Kidney capillary endothelial cell (primary cell): ENCODE measurements at regions not wholly inside any gene's neighbourhood (a gene's known extent, or its start where the extent isn't known, plus 50 kb on each side); places are given as distances from the start of the nearest gene placed in this dataset.
A peak's percentile ranks its signal among the peaks of the same experiment; 100 is the strongest.

ENCODE experiments used
- DNase-seq: peaks from one replicate; pipeline ENCODE4 v3.0.0-alpha.2; 2018; ENCODE audit warnings: low spot score

- no peak for DNase-seq
These were observed 93.6 kb downstream of the MRPL36 start for GRCh38 chr5:1706021-1706420.

- DNase-seq: no peak
These were observed 95.0 kb downstream of the MRPL36 start for GRCh38 chr5:1704676-1705075.

- no peak for DNase-seq
These were observed 95.4 kb downstream of the MRPL36 start for GRCh38 chr5:1704266-1704665.

- no peak for DNase-seq
These were observed 96.1 kb downstream of the MRPL36 start for GRCh38 chr5:1703352-1704050.

GRCh38 chr5:1702318-1702717, 97.3 kb downstream of the MRPL36 start:
- no peak for DNase-seq

GRCh38 chr5:1701884-1702283, 97.8 kb downstream of the MRPL36 start:
- DNase-seq: no peak

- no peak for DNase-seq
These were observed 98.3 kb downstream of the MRPL36 start for GRCh38 chr5:1701216-1701864.

GRCh38 chr5:1699394-1699793, 100.2 kb downstream of the MRPL36 start:
- no peak for DNase-seq

- DNase-seq: no peak
These were observed 100.9 kb downstream of the MRPL36 start for GRCh38 chr5:1698589-1699316.

GRCh38 chr5:1692381-1692780, 107.3 kb downstream of the MRPL36 start:
- DNase-seq: no peak

- no peak for DNase-seq
These were observed 112.2 kb downstream of the MRPL36 start for GRCh38 chr5:1687301-1687970.

GRCh38 chr5:1686016-1686802, 113.4 kb downstream of the MRPL36 start:
- no peak for DNase-seq

- DNase-seq: no peak
These were observed 114.6 kb downstream of the MRPL36 start for GRCh38 chr5:1685066-1685465.

- no peak for DNase-seq
These were observed 117.7 kb downstream of the MRPL36 start for GRCh38 chr5:1681955-1682354.

- no peak for DNase-seq
These were observed 126.5 kb downstream of the MRPL36 start for GRCh38 chr5:1673042-1673677.

GRCh38 chr5:1672396-1672795, 127.2 kb downstream of the MRPL36 start:
- no peak for DNase-seq

- DNase-seq: no peak
These were observed 128.3 kb downstream of the MRPL36 start for GRCh38 chr5:1671351-1671750.

GRCh38 chr5:1670351-1670750, 129.3 kb downstream of the MRPL36 start:
- peak; percentile 24 for DNase-seq

GRCh38 chr5:1669276-1670155, 130.1 kb downstream of the MRPL36 start:
- no peak for DNase-seq

- no peak for DNase-seq
These were observed 131.4 kb downstream of the MRPL36 start for GRCh38 chr5:1668141-1668721.
